PFSK-1 (cell line): ENCODE measurements at regions not wholly inside any gene's neighbourhood (a gene's known extent, or its start where the extent isn't known, plus 50 kb on each side); places are given as distances from the start of the nearest gene placed in this dataset.

Experiments
- FOXP2 ChIP-seq: optimal IDR thresholded peaks from 2 replicates; pipeline ENCODE3; 2011; ENCODE audit warnings: borderline replicate concordance, control low read depth, inconsistent platforms; ENCODE audit not compliant: insufficient read depth; ENCODE audit errors: extremely low read length, extremely low read depth
- POLR2AphosphoS5 ChIP-seq: IDR thresholded peaks from 2 replicates; pipeline ENCODE4 v1.6.1; 2012; ENCODE audit warnings: low read depth, mild to moderate bottlenecking, control low read depth, low read length, moderate library complexity
- SIN3A ChIP-seq: IDR thresholded peaks from 2 replicates; pipeline ENCODE4 v1.6.1; 2012; ENCODE audit warnings: mild to moderate bottlenecking, low read length, moderate library complexity, borderline replicate concordance; ENCODE audit not compliant: insufficient read depth
- TAF1 ChIP-seq: IDR thresholded peaks from 2 replicates; pipeline ENCODE4 v1.6.1; 2012; ENCODE audit warnings: low read length, control low read depth, borderline replicate concordance; ENCODE audit not compliant: insufficient read depth
- TF ChIP-seq, protein P1 (sequence below), 2 experiments: IDR thresholded peaks; 2 replicates each; pipeline versions ENCODE4 v1.6.1 to v1.8.0; 2011 to 2012; ENCODE audit warnings: low read depth in 2 of 2, low read length in 2 of 2, control low read depth in 1 of 2, inconsistent platforms in 1 of 2, mild to moderate bottlenecking in 1 of 2, moderate library complexity in 1 of 2; ENCODE audit not compliant: insufficient read depth in 1 of 2

GRCh38 chr13:107585469-107586180 is 629.7 kb downstream of the LIG4 start:
- TF ChIP-seq, protein P1, sequence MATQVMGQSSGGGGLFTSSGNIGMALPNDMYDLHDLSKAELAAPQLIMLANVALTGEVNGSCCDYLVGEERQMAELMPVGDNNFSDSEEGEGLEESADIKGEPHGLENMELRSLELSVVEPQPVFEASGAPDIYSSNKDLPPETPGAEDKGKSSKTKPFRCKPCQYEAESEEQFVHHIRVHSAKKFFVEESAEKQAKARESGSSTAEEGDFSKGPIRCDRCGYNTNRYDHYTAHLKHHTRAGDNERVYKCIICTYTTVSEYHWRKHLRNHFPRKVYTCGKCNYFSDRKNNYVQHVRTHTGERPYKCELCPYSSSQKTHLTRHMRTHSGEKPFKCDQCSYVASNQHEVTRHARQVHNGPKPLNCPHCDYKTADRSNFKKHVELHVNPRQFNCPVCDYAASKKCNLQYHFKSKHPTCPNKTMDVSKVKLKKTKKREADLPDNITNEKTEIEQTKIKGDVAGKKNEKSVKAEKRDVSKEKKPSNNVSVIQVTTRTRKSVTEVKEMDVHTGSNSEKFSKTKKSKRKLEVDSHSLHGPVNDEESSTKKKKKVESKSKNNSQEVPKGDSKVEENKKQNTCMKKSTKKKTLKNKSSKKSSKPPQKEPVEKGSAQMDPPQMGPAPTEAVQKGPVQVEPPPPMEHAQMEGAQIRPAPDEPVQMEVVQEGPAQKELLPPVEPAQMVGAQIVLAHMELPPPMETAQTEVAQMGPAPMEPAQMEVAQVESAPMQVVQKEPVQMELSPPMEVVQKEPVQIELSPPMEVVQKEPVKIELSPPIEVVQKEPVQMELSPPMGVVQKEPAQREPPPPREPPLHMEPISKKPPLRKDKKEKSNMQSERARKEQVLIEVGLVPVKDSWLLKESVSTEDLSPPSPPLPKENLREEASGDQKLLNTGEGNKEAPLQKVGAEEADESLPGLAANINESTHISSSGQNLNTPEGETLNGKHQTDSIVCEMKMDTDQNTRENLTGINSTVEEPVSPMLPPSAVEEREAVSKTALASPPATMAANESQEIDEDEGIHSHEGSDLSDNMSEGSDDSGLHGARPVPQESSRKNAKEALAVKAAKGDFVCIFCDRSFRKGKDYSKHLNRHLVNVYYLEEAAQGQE (IDR thresholded peaks at IDR 0.05; ENCODE audit: insufficient read depth in 1 of 2, low read depth in 2 of 2, low read length in 2 of 2), result no peak
- no peak for TF ChIP-seq POLR2AphosphoS5
- TF ChIP-seq TAF1, result no peak
- no peak for TF ChIP-seq SIN3A
- TF ChIP-seq FOXP2, result no peak

- TF ChIP-seq POLR2AphosphoS5, result no peak
- no peak for TF ChIP-seq FOXP2
- TF ChIP-seq TAF1, result no peak
- TF ChIP-seq, protein P1 (IDR thresholded peaks at IDR 0.05; ENCODE audit: insufficient read depth in 1 of 2, low read depth in 2 of 2, low read length in 2 of 2), result no peak
- no peak for TF ChIP-seq SIN3A
Measured at GRCh38 chr13:107582171-107582570, 633.2 kb downstream of the LIG4 start.

DNA sequence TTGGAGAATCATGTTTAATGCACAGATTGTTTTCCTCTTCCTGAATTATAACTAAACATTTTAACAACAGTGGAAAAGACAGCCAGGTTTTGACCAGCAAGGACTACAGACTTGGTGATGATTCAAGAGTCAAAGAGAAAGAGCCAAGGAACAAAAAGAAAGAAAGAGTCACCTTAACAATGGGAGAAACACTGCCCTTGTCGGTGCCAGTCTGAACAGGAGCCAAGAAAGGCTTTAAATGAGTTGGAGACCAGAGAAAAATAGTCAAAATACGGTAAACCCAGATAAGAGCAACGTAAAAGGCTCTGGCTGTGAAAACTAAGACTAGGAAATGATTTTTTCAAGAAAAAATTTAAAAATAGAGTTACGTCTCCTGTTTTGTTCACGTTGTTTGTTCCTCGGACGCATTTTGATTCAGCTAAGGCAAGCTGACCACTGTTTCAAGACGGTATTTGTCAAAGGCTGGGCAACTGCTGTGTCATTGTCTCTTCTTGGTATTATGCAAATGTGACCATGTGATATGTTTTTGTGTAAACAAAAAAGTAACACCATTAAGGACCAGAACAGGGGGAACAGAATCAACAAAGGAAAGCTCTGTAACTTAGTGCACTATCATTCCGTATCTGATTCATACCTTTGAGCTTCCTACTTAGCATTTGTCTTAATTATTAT is 634.5 kb downstream of the LIG4 start:
- no peak for TF ChIP-seq SIN3A
- TF ChIP-seq, protein P1 (IDR thresholded peaks at IDR 0.05; ENCODE audit: insufficient read depth in 1 of 2, low read depth in 2 of 2, low read length in 2 of 2), result no peak
- TF ChIP-seq TAF1, result no peak
- no peak for TF ChIP-seq POLR2AphosphoS5
- no peak for TF ChIP-seq FOXP2

DNA sequence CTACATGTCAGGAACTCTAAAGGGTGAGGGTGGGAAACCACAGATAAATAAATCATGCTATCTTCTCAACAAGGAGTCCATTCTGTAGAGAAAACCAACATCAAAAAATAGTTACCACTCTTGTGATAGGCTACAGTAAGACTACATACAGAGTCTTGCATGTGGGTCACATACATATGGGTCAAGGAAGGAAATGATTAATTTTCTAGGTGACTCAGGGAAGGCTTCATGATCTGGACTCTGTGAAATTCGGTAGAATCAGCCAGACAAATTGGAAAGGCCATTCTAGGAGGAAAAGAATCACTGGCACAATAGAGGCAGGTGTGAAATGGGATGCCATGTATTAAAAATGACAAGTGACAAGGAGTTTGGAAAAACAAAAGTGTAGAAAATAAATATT is 638.9 kb downstream of the LIG4 start:
- TF ChIP-seq SIN3A, result no peak
- no peak for TF ChIP-seq FOXP2
- no peak for TF ChIP-seq TAF1
- TF ChIP-seq POLR2AphosphoS5, result no peak
- TF ChIP-seq, protein P1 (IDR thresholded peaks at IDR 0.05; ENCODE audit: insufficient read depth in 1 of 2, low read depth in 2 of 2, low read length in 2 of 2), result no peak
